ENCODE measurements at regions not wholly inside any gene's neighbourhood (a gene's known extent, or its start where the extent isn't known, plus 50 kb on each side); places are given as distances from the start of the nearest gene placed in this dataset.

GRCh38 chr11:92879086-92879485 lies 90.4 kb upstream of the MTNR1B start:
- intact Hi-C loops (cut with DNase I), result no loop called here
- no peak for DNase-seq

GRCh38 chr11:92880381-92880780 lies 89.1 kb upstream of the MTNR1B start:
- no peak for DNase-seq
- intact Hi-C loops (cut with DNase I), result no loop called here

DNA sequence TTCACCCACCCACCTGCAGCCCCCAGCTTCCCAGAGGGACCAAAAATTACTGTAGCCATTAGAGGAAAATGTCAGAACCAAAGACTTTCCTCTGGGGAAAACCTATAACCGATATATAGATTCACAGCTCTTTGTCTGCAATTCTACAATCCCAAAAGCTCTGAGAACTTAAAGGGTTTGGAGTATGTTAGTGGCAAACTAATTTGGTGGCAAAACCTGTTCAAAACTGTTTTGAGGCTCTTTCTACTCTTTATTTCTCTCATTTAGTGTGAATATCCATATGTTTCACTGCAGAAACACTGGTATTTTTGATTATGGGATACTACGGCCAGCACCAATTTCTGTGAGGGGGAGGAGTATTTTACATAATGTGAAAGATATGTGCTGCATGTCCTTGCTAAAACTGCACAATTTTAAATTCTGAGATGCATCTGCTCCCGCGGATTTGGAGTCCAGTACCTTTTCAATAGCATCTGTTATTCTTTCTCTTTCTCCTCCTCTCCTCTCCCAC lies 87.5 kb upstream of the MTNR1B start:
- DNase-seq, result peak in 1 of 10 donors; percentile 62

DNA sequence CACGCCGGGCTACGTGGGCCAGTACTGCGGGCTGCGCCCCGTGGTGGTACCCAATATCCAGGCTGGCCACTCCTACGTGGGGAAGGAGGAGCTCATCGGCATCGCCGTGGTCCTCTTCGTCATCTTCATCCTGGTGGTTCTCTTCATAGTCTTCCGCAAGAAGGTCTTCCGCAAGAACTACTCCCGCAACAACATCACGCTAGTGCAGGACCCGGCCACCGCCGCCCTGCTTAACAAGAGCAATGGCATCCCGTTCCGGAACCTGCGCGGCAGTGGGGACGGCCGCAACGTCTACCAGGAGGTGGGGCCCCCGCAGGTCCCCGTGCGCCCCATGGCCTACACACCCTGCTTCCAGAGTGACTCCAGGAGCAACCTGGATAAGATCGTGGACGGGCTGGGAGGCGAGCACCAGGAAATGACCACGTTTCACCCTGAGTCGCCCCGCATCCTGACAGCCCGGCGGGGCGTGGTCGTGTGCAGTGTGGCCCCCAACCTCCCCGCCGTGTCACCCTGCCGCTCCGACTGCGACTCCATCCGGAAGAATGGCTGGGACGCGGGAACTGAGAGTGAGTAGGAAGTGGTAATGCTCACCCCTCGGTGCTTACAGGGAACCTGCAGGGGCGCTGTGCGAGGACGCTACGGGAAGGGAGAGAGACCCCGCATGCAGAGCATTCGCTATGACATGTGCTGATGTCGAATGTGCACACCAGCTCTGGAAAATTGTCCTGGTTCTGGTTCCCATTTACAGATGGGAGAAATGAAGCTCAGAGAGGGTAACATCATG lies 86.4 kb upstream of the MTNR1B start:
- intact Hi-C loops (cut with DNase I), result no loop called here

More for the DNA sequence above, 87.5 kb upstream of the MTNR1B start:
- intact Hi-C loops (cut with DNase I), result no loop called here

DNA sequence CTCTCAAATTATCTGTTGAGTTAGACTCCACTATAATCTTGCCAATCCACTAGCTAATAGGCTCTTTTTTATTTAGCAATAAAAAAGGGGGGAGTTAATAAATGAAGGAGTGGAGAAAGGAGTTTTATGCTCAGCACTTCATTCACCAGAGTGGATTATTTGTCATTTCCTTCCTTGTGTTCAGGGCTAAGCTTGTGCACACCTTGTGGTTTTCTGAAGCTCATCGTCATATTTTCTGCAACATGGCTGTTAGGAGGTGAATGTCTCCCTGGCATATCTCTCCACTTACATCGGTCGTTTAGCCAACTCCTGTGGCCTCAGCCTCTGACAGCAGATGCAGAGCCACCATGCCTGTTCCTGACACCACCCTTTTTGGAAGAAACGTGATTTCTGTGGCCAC lies 83.9 kb upstream of the MTNR1B start:
- DNase-seq, result no peak
- intact Hi-C loops (cut with DNase I), result no loop called here

More for the DNA sequence above, 86.4 kb upstream of the MTNR1B start:
- peak in 2 of 10 donors; percentile 66 to 82 for DNase-seq

- intact Hi-C loops (cut with DNase I), result no loop called here
- peak in 3 of 10 donors; percentile 26 to 38 (median 35) for DNase-seq
Observed at GRCh38 chr11:92886243-92886905, 83.1 kb upstream of the MTNR1B start.

- DNase-seq, result no peak
- intact Hi-C loops (cut with DNase I), result no loop called here
Observed at GRCh38 chr11:92888696-92889095, 80.8 kb upstream of the MTNR1B start.

DNA sequence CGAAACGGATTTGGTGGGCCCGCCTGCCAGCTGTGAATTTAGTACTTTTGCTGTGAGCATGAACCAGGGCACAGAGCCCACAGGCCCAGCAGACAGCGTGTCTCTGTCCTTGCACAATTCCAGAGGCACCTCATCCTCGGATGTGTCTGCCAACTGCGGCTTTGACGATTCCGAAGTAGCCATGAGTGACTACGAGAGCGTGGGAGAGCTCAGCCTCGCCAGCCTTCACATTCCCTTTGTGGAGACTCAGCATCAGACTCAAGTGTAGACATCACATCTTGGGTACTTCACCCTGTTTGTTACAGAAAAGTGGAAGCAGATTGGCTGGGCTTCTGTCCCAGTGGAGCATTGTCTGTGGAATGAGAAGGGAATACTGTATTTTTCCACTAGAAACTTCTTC lies 78.6 kb upstream of the MTNR1B start:
- DNase-seq, result no peak
- intact Hi-C loops (cut with DNase I), result no loop called here

DNA sequence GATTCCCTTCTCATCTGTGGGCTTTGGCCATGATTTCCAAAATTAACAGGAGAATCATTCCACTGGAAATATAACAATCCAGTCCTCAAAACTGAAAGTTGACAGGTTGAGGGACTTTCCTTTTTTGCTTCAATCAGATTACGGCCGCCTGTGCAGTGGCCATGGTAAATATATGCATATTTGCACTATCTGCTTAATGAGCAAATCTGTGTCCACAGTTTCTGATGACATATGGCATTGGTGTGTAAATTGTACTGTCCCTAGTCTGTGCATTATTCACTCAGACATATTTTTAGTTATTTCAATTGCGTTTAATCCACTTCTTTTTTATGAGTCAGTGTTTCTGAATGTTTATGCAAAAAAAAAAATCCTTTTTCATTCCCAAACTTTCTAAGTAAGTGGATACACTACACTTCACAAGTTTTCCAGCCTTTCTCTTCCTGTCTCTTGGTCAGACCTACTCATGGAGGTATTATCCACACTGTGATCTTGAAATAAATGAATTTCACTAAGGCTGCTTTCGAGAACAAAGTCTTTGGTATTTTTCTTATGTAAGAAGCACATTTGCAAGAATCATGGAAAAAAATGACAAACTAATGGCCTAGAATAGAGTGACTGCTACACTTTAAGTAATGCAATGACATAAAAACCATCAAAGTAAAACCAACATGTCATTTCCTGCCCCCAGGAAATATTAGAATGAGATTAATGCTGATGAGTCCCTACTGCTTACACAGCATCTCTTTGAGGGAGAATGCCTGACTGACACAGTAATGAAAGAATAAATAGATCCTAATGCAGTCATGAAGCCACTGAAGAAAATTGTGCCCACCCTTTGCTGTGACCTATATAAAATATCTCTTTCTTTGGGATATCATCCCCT lies 76.4 kb upstream of the MTNR1B start:
- intact Hi-C loops (cut with DNase I), result no loop called here

DNA sequence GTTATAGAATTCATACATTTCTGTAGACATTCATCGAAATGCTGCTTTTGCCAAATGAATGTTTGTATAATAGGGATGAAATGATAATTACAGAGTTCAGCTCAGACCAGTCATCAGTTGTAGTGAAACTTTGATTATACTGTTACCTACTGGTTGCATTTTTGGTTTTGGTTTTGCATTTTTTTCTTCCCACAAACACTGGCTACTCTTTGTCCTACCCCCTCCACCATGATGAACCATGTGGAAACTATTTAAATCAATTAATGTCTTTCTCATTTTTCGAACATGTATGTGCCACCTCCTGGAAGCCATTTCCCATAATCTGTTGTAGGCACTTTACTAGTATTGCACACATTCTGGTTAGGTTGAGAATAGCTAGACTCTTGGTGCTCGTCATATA lies 75.3 kb upstream of the MTNR1B start:
- DNase-seq, result no peak
- intact Hi-C loops (cut with DNase I), result no loop called here

More for the DNA sequence above, 76.4 kb upstream of the MTNR1B start:
- DNase-seq, result no peak

DNA sequence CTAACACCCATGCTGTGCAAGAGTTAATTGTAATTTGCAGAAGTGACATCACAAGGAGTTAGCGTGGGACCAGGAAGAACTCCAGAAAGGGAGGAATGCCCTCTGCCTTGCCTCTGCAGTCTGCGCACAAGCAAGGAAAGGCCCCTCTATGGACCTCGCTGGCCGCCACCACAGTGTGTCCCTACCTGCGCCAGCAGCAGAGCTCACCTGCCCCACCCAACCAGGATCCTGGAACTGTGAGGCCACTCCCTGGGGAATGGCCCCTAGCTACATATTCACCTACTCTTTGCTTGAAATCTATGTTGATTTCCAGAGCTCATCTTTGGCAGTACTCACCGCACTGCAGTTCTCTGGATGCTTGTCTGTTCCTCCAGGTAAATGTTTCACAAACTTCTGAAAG lies 72.0 kb upstream of the MTNR1B start:
- DNase-seq, result no peak
- intact Hi-C loops (cut with DNase I), result no loop called here

DNA sequence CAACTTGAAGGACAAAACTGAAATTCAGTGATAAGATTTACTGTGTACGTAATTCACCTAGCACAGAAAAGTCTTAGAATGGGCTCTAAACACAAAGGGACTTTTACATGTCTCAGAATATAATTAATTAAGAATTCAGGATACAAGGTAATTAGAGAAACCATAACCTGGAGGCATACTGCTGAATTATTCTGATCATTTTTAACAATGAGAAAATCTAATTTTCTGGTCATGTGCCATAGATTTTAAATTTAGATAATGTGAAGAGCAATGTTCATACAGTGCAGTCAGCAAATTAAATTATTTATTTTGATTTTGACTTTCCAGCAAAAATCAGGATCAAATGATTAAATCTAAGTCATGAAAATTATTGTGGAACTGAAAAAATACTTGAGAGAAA lies 67.0 kb upstream of the MTNR1B start:
- intact Hi-C loops (cut with DNase I), result no loop called here
- DNase-seq, result no peak

DNA sequence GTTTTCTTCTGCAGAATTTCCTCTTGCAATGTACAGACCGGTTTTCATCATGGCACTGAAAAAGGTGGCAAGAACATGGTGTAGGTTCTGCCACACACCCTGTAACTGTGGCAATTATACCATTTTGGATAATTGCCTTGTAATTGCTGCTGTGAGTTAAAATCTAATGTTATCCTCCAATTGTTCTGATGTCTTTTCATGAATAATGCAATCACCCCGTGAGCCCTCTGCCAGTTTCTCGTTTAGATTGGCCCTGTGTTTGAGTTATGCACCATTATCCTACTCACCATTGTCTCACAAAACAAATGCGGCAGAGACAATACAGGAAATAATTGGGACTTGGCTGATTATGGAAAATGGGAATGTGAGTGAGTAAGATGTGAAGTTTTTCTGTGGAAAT lies 61.8 kb upstream of the MTNR1B start:
- intact Hi-C loops (cut with DNase I), result no loop called here

DNA sequence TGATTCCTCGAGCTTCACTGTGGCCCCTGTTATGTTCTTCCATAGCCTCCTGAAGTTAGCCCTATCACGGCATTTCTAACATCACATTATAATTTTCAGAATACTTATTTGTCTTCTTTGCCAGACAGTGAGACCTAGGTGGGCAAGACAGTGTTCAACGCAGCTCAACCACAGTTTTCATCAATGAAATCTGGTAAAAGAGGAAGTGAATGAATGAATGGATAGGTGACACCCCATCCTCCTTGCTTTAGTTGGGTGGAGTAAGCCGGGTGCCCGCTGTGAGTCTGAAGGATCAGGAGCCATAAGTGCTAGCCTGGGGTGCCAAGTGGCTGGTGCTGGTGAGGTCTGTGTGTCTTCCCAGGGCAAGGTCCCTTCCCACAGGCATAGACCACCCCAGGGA lies 60.2 kb upstream of the MTNR1B start:
- DNase-seq, result no peak
- intact Hi-C loops (cut with DNase I), result no loop called here

More for the DNA sequence above, 61.8 kb upstream of the MTNR1B start:
- no peak for DNase-seq

- intact Hi-C loops (cut with DNase I), result no loop called here
- DNase-seq, result no peak
Observed at GRCh38 chr11:92911478-92911877, 58.0 kb upstream of the MTNR1B start.

- intact Hi-C loops (cut with DNase I), result no loop called here
- no peak for DNase-seq
Observed at GRCh38 chr11:92915551-92915950, 53.9 kb upstream of the MTNR1B start.

GRCh38 chr11:92916299-92916698 lies 53.2 kb upstream of the MTNR1B start:
- DNase-seq, result no peak
- intact Hi-C loops (cut with DNase I), result no loop called here

DNA sequence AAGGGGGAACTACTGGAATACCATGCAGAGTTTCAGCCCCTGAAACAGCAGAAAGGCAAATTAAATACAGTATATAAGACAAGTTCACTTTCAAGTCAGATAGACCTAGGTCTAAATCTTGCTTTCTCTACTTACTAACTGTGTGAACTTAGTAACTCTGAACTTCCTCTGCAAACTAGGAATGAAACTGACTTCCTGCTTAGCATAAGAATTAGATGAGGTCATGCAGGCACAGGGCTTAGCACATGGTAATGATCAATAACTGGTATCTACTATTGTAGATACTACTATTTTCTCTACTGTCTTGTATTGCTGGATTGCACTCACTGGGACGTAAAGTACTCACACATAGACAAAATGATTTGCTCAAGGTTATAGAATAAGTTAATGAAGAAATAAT lies 51.5 kb upstream of the MTNR1B start:
- intact Hi-C loops (cut with DNase I), result no loop called here
- no peak for DNase-seq

DNA sequence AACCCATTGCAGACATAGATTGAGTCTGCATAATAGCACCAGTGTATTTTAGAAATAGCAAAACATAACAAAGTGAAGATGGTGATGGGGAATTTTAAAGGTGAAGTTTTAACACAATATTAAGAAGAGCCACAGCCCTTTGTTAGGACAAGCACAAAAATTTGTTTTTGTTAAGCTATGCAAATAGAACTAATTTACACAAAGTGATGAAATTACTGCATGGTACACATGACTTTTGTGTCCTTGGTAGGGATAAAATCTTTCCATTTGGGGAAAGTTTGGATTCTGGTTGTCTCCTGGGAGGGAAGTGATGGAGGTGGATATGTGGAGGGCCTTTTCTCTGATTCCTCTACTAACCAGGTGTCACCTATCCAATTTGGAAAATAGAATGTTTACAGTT lies 50.4 kb upstream of the MTNR1B start:
- DNase-seq, result no peak
- intact Hi-C loops (cut with DNase I), result no loop called here
